ENCODE measurements at regions not wholly inside any gene's neighbourhood (a gene's known extent, or its start where the extent isn't known, plus 50 kb on each side); places are given as distances from the start of the nearest gene placed in this dataset.
"Not testable (repeated sequence)": the region's sequence is repeated elsewhere in the genome, so short reads cannot be mapped to it uniquely, and the experiment has no call there.

GRCh38 chr7:119643558-119643957 is 629.4 kb upstream of the KCND2 start:
- DNase-seq: no peak

DNA sequence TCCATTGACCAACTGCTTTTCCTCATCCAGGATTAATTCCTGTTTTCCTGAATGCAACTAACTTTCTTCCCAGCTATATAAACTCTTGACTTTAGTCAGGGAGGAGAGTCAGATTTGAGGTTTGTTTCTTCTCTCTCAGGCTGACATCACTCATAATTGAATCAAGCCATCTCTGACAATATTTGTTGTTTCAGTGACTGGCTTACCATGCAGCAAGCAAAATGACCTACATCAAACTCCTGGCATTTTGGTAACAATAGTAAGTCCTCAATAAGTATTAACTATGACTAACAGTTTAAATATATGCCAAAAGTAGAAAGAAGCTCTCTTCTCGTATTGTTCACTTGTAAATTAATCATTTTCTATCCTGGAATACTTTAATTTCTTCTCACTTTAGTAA is 625.7 kb upstream of the KCND2 start:
- DNase-seq: no peak

- not testable (repeated sequence) for DNase-seq
These were observed 624.2 kb upstream of the KCND2 start for GRCh38 chr7:119648752-119649151.

DNA sequence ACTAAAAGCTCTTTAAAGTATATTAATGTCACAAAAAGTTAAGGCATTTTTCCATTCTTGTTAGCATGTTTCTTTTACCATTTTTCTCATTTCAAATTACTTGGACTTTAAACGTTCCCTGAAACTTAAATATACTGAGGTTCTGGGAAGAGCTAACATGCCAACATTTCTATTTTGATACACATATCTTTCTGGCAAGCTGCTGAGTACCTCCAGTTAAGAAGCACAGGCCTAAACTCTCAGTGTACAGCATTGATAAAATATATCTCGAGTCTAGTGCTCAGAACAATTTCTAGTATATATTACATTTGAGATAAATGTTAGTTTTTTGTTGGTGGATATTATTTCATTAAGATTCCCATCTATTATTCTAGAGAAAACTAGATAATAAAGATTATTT is 612.9 kb upstream of the KCND2 start:
- no peak for DNase-seq

DNA sequence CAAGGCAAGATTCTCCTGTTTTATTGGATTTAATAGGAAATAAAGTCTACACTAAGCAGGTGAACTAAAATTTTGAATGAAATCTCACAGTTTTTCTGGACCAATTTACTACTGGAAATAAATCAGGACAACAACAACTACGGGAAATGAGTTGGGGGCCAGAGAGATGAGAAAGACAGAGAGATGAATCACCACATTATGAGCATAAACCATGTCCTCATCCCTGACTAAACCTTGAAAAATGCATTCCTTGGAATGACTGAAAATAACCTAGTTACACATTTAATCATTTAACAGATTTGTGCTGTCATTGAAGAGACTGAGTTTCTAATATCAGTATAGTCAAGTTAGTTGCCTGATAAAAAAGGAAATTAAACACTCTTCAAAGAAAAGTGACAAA is 608.4 kb upstream of the KCND2 start:
- peak; percentile 71 for DNase-seq

- no peak for DNase-seq
These were observed 607.2 kb upstream of the KCND2 start for GRCh38 chr7:119665796-119666195.

GRCh38 chr7:119681336-119681735 is 591.6 kb upstream of the KCND2 start:
- peak; percentile 3 for DNase-seq

DNA sequence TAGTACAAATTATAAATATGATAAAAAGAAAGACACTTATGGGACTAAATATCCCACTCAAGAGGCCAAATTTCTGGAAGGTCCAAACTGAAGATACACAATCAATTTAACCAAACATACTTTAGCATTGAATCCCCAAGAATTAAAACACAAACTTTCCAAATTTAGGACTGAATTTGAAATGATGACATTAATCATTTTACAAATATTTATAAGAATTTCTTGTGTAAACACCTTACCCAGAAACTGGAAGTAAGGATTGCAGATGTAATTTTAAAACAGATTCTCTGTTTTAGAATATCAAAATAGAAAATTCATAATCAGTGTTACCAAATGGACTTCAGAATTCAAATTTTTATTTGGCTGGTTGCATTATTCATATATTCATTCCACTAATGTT is 588.2 kb upstream of the KCND2 start:
- no peak for DNase-seq

- no peak for DNase-seq
These were observed 587.1 kb upstream of the KCND2 start for GRCh38 chr7:119685906-119686305.

GRCh38 chr7:119688831-119689230 is 584.1 kb upstream of the KCND2 start:
- DNase-seq: no peak

DNA sequence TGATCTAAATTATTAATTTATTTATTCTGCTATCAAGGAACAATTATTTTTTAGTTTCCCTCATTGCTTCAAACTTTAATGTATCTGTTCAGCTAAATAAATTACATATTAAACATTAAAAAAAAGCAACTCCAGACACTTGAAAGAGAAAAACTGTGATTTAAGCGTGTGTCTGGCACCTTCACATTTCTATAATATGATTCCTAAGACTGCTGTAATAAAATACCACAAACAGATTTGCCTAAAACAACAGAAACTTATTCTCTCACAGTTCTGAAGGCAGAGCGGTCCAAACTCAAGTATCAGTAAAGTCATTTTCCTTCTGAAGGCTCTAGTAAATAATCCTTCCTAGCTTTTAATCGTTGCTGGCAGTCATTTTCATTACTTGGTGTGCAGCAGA is 580.4 kb upstream of the KCND2 start:
- DNase-seq: no peak

- DNase-seq: no peak
These were observed 578.5 kb upstream of the KCND2 start for GRCh38 chr7:119694506-119694905.

GRCh38 chr7:119696336-119696735 is 576.6 kb upstream of the KCND2 start:
- no peak for DNase-seq

GRCh38 chr7:119703895-119704294 is 569.1 kb upstream of the KCND2 start:
- no peak for DNase-seq

DNA sequence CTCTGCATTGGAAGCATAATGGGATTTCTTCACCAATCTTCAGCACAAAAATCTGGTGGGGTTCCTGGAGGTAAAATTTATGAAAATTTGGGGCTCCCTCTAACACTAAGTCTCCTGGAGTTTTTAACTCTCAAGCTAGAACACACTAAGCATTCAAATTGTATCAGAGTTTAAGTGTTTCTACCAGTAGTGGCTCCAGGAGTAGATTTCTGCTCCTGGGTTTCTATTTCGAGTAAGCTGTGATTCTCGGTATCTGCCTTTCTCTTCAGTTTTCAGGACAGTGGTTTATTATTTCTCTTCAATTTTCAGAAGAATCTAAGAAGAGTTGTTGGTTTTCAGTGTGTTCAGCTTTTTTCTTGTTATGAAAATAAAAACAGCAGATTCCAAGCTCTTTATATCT is 566.4 kb upstream of the KCND2 start:
- no peak for DNase-seq

DNA sequence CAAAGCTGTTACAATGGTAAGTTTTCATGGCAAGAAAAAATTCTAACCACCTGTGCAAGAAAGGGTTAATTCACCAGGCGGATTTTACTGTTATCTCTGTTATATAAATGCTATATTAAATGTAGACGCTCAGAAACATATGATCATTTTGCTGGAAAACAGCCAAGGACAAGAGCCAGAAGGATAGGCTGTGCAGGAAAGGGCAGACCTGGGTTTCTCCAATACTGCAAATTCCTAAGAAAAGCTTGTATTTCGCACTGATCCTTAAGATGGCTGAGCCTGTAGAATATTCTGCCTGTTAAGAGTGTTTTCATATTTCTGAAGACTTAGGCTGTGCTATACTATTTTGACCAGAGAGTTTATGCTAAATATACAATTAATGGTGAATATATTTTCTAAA is 564.1 kb upstream of the KCND2 start:
- DNase-seq: no peak

DNA sequence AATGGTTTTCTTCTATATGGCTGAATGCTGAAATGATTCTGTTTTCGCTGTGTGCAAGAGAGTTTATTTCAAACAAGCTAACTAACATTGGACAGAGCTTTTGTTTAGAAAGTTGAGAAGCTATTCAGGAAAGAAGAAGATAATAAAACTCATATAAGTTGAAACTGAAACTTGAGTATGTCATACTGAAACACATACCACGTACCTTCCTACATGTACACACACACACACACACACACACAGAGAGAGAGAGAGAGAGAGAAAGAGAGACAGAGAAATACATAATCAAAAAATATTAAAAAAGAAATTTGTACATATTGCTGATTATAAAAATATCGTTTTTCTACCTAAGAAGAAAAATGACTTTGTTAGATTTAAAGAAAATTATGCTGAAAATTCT is 561.9 kb upstream of the KCND2 start:
- no peak for DNase-seq

DNA sequence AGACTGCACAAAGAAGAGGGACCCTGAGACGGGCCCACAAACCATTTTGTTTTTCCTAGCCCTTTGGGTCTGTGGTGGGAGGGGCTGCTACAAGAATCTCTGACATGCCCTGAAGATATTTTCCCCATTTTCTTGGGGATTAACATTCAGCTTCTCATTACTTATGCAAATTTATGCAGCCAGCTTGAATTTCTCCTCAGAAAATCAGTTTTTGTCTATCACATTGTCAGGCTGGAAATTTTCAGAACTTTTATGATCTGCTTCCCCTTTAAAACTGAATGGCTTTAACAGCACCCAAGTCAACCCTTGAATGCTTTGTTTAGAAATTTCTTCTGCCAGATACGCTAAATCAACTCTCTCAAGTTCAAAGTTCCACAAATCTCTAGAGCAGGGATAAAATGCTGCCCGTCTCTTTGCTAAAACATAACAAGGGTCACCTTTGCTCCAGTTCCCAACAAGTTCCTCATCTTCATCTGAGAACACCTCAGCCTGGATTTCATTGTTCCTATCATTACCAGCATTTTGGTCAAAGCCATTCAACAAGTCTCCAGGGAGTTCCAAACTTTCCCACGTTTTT is 560.0 kb upstream of the KCND2 start:
- DNase-seq: no peak

- DNase-seq: no peak
These were observed 559.4 kb upstream of the KCND2 start for GRCh38 chr7:119713606-119714005.

DNA sequence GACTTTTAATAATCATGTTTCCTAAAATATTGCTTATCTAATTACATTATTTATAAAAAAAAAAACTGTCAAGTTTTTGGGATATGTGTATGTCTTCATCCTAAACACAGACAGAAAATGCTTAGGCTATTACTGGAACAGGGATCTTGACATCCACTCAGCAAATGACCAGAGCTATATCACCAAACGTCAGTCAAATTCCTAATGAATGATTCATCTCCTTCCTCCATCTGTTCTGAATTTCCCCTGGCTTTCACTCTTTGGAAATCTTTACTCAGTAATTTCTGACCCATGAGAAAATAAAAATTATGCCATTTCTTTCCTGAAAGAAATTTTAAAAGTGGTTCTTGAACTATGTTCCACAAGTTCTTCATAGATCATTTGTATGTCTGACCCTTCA is 552.4 kb upstream of the KCND2 start:
- peak; percentile 82 for DNase-seq

GRCh38 chr7:119724041-119724792 is 548.8 kb upstream of the KCND2 start:
- DNase-seq: no peak

DNA sequence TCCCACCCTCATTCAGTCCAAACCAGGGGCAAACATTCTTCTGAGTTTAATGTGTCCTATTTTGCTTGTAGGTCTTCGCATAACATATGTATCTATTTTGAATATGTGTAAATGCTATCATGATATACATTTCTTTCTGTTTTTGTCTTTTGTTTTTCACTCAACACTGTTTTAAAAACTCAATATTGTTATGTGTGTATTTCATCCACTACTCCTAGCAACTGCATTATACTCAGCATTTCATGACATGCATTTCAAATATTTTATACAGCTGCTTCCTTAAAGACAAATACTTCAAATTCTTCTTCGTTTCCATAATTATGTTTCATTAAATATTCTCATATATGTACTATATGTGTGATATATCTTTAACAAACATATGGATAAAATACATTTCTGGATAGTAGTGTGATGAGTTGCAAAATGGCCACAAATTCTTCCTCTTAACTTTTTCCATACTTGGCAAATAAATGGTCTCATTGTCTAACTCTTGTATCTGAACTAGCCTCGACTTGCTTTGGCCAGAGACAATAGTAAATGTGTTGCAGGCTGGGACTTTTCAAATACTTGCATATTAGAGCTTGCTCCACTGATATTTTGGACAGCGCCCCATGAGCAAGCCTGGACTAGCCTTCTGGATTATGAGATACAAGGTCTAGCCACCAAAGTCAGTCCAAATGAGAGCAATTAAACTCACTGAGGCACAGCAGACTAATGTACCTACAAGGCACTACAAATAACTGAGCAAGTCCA is 539.7 kb upstream of the KCND2 start:
- DNase-seq: no peak

GRCh38 chr7:119737390-119737789 is 535.6 kb upstream of the KCND2 start:
- DNase-seq: no peak

DNA sequence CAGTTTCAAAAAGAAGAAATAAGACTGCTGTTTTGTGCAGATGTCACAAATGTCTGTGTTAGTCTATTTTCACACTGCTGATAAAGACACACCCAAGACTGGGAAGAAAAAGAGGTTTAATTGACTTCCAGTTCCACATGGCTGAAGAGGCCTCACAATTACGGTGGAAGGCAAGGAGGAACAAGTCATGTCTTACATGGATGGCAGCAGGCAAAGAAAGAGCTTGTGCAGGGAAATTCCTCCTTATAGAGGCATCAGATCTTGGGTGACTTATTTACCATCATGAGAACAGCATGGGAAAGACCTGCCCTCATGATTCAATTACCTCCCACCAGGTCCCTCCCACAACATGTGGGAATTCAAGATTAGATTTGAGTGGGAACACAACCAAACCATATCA is 527.7 kb upstream of the KCND2 start:
- not testable (repeated sequence) for DNase-seq

All from NCI-H226 (cell line).